ENCODE measurements at regions not wholly inside any gene's neighbourhood (a gene's known extent, or its start where the extent isn't known, plus 50 kb on each side); places are given as distances from the start of the nearest gene placed in this dataset.

DNA sequence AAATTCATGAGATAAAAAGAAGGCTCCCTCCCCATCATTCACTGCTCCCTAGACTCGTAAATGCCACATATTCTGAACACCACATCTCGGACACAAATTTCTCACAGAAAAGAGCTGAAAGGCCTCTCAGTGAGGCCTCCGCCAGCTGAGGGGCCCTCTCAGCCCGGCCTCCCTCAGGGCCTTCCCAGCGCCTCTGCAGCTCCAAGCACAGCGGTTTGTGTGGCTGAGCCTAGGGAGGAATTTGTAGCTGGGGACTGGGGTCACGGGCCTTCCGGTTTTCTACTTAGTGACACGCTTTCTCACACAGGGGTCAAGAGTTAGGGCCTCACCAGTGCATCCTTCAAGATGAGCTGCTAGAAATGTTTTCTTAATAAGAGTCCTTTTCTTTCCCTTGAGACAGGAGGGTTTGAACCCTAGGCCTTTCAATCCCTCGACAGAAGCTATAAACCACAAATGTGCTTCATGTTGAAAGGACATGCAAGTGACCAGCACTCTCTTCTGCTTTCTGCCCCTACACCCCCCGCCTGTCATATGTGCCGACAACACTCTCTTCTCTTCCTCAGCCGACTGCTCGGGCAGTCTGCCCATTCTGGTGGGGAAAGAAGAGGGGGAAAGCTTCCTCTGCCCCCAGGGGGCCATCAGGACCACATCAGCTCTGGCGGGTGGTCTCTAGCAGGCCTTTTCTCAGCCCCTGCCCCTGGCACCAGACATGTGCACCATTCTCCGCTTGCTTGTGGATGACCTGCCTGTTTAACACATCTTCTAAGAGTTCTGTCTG lies 104.9 kb downstream of the CHIC2 start:
- Mint-ChIP-seq H3K36me3 (ENCODE audit: unreplicated experiment) (no peaks in the 10 kb centered on the region), H3K9me3 (ENCODE audit: unreplicated experiment) (no peaks in the 10 kb centered on the region), H3K4me1 (ENCODE audit: unreplicated experiment) (peaks cover 35% of the 10 kb centered on the region), H3K27ac (ENCODE audit: unreplicated experiment) (peak overlapping the region; percentile 31), H3K4me3 (ENCODE audit: unreplicated experiment) (no peak overlapping the region), H3K27me3 (ENCODE audit: unreplicated experiment) (no peaks in the 10 kb centered on the region)
- no peak for TF ChIP-seq CTCF (IDR thresholded peaks at IDR 0.05)
- DNase-seq (ENCODE audit: extremely low spot score, unreplicated experiment) = no peak

GRCh38 chr4:53956454-53956853 lies 108.0 kb downstream of the CHIC2 start:
- Mint-ChIP-seq H3K9me3 (ENCODE audit: unreplicated experiment) (no peaks in the 10 kb centered on the region), H3K27me3 (ENCODE audit: unreplicated experiment) (no peaks in the 10 kb centered on the region), H3K4me3 (ENCODE audit: unreplicated experiment) (no peak overlapping the region), H3K27ac (ENCODE audit: unreplicated experiment) (no peak overlapping the region), H3K4me1 (ENCODE audit: unreplicated experiment) (peaks cover 11% of the 10 kb centered on the region), H3K36me3 (ENCODE audit: unreplicated experiment) (no peaks in the 10 kb centered on the region)
- TF ChIP-seq CTCF (IDR thresholded peaks at IDR 0.05) = no peak
- no peak for DNase-seq (ENCODE audit: extremely low spot score, unreplicated experiment)

DNA sequence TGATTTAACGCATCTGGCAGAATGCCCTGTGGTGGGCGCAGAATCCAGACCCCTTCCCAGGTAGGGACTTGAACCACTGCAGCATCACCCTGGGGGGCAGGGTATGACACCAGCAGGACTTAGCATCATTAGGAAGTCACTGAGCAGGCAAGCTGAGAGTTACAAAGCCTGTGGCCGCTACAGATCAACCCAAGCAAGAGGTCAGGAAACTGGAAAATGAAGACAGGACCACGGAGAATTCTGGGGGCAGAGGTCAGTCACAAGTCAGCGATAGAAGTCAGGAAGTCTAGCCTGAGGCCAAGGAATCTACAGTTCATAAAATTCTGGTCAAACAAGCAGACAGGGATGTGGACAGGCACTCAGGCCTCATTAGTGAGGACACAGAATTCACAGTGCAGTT lies 108.4 kb downstream of the CHIC2 start:
- H3K36me3 Mint-ChIP-seq (ENCODE audit: unreplicated experiment) = no peaks in the 10 kb centered on the region
- no peak for TF ChIP-seq CTCF (IDR thresholded peaks at IDR 0.05)
- no peaks in the 10 kb centered on the region for H3K27me3 Mint-ChIP-seq (ENCODE audit: unreplicated experiment)
- H3K27ac Mint-ChIP-seq (ENCODE audit: unreplicated experiment) = no peak overlapping the region
- no peak overlapping the region for H3K4me3 Mint-ChIP-seq (ENCODE audit: unreplicated experiment)
- DNase-seq (ENCODE audit: extremely low spot score, unreplicated experiment) = no peak
- no peaks in the 10 kb centered on the region for H3K9me3 Mint-ChIP-seq (ENCODE audit: unreplicated experiment)
- peaks cover 11% of the 10 kb centered on the region for H3K4me1 Mint-ChIP-seq (ENCODE audit: unreplicated experiment)

DNA sequence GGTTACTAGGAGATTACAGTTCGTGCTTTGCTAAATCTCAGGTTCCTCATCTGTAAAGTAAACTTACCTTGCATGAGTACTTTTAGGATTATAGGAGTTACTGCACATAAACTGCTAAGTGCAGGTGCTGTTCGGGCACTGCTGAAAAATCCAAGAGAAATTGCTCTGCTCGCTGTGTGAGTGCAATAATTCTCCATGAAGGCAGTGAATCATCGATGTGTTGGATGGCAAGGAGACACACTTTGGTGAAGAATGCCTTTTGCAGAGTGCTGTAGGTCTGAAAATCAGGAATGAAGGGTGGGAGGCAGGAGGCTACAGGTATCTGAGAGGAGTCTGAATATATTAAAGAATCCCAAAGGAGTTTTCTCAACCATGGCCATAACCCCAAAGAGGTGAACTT lies 113.0 kb downstream of the CHIC2 start:
- DNase-seq (ENCODE audit: extremely low spot score, unreplicated experiment) = no peak
- H3K27me3 Mint-ChIP-seq (ENCODE audit: unreplicated experiment) = no peaks in the 10 kb centered on the region
- H3K4me3 Mint-ChIP-seq (ENCODE audit: unreplicated experiment) = no peak overlapping the region

More for the DNA sequence above, 113.0 kb downstream of the CHIC2 start:
- H3K9me3 Mint-ChIP-seq (ENCODE audit: unreplicated experiment) = no peaks in the 10 kb centered on the region
- H3K36me3 Mint-ChIP-seq (ENCODE audit: unreplicated experiment) = no peaks in the 10 kb centered on the region
- no peaks in the 10 kb centered on the region for H3K4me1 Mint-ChIP-seq (ENCODE audit: unreplicated experiment)
- H3K27ac Mint-ChIP-seq (ENCODE audit: unreplicated experiment) = no peak overlapping the region
- no peak for TF ChIP-seq CTCF (IDR thresholded peaks at IDR 0.05)
